A673 (cell line): ENCODE measurements at regions not wholly inside any gene's neighbourhood (a gene's known extent, or its start where the extent isn't known, plus 50 kb on each side); places are given as distances from the start of the nearest gene placed in this dataset.

Source experiments
- CTCF ChIP-seq: fragments of 300-800, 200-600 bp; sonication (generic); conservative IDR thresholded peaks from 2 replicates; pipeline ENCODE4 v1.5.1; 2017; ENCODE audit warnings: low read depth, mild to moderate bottlenecking, antibody characterized with exemption, low read length, moderate library complexity, mixed read lengths
- EZH2 ChIP-seq: fragments of 200-600 bp; sonication (generic); IDR thresholded peaks from 2 replicates; pipeline ENCODE4 v1.6.1; 2017; ENCODE audit warnings: borderline replicate concordance, low read depth, mild to moderate bottlenecking, mixed read lengths, antibody characterized with exemption, low read length; ENCODE audit not compliant: poor library complexity, severe bottlenecking

- TF ChIP-seq CTCF: no peak
- no peak for TF ChIP-seq EZH2
Observed at GRCh38 chr12:95417372-95417771, 56.6 kb upstream of the METAP2 start.
